ENCODE measurements at regions not wholly inside any gene's neighbourhood (a gene's known extent, or its start where the extent isn't known, plus 50 kb on each side); places are given as distances from the start of the nearest gene placed in this dataset.

DNA sequence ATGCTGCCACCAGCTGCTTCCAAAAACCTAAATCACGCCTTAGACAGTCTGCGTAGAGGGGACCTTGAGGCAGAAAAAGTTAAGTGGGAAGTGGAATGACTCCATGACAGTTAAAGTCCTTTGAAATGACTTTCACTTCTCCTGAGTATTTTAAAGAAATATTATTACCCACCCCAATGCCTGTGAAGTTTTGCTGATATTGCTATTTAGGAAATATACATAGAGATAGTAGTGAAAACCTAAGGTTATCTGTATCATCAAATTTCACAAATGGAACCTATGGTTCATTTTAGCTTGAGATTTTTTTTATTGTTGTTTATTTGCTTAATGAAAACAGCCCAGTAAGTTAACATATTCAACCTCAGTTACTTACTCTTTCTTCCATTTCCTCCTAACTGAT is 182.1 kb upstream of the FBXL4 start:
- FAIRE-seq (no peak), DNase-seq (ENCODE audit: insufficient read length, low spot score) (no peak)
- TF ChIP-seq, protein P1, sequence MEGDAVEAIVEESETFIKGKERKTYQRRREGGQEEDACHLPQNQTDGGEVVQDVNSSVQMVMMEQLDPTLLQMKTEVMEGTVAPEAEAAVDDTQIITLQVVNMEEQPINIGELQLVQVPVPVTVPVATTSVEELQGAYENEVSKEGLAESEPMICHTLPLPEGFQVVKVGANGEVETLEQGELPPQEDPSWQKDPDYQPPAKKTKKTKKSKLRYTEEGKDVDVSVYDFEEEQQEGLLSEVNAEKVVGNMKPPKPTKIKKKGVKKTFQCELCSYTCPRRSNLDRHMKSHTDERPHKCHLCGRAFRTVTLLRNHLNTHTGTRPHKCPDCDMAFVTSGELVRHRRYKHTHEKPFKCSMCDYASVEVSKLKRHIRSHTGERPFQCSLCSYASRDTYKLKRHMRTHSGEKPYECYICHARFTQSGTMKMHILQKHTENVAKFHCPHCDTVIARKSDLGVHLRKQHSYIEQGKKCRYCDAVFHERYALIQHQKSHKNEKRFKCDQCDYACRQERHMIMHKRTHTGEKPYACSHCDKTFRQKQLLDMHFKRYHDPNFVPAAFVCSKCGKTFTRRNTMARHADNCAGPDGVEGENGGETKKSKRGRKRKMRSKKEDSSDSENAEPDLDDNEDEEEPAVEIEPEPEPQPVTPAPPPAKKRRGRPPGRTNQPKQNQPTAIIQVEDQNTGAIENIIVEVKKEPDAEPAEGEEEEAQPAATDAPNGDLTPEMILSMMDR (IDR thresholded peaks at IDR 0.05; ENCODE audit: insufficient read depth, missing control alignments), result no peak

DNA sequence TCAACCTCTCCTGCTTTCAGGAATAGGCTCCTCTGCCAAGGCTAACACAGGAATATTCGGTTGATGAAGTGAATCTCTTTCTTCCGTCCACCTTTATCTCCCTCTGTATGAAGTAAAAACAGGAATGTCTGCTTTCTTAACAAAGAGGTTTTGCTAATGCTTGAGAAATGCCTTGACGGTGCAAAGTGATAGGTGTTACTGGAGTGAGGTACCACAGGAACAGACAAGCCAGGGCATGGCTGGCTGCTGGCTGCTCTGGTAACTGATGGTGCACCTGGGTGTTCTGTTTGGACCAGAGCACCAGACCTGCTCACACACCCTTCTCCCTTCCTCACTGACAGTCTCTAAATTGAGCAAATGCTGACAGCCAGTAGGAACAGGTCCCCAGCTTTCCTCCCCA is 174.0 kb upstream of the FBXL4 start:
- TF ChIP-seq, protein P1 (IDR thresholded peaks at IDR 0.05; ENCODE audit: insufficient read depth, missing control alignments), result no peak
- no peak for DNase-seq (ENCODE audit: insufficient read length, low spot score)
- no peak for FAIRE-seq

DNA sequence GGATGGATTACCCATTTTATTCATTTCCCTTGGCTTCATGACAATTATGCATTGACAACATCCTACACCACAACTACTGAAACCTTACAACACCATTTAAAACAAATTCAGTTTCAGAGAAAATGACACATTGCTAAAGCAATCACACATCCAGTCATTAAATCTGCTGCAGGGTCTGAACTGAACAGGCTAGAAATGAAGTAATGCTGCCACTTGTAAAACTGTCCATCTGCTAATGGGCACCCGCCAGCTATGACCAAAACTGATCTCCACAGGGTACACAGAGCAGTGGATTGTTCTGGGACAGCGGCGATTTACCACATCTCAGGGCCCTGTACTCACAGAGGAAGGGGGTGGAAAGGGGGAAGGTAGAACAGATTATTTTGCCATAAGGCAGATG is 172.9 kb upstream of the FBXL4 start:
- no peak for DNase-seq (ENCODE audit: insufficient read length, low spot score)
- TF ChIP-seq, protein P1 (IDR thresholded peaks at IDR 0.05; ENCODE audit: insufficient read depth, missing control alignments), result no peak
- no peak for FAIRE-seq

DNA sequence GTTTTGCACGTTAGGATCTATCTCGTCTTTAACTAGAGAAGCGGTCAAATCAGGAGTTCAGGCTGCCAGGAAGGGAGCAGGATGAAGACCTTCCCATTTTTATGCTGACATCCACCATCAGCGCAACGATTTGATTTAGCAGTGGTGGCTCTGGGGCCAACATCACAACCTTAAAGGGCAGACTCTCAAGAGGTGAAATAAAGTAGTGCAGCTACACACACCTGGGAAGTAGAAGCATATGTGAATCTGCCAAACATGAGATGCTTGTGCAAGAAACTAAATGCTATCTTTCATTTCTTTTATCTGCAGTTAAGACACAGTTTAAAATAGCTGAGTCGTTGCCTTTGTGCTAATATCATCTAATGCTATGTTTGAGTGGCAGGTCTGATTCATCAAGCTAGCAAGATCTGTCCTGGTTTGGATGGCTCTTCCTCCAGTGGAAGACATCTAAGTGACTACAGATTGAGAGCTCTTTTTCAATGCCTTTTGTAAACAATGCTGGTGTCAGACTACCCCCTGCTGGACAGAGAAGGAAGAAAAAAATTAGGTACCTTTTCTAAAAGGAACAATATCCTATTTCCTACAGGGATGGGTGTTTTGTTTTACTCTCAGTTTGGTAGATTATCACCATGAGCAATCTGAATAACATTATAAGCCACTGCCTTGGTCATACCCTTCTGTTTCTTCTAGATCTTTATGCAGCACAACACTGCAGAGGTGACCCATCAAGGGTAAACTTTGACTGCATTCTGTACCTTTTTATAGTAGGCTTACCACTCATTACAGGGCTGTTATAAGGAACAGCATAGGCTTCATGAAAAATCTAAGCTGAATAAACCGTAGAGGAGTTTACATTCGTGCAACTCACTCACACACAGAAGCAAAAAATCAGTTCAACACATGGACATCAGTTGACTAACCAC is 171.6 kb upstream of the FBXL4 start:
- FAIRE-seq (peak; percentile 91), DNase-seq (ENCODE audit: insufficient read length, low spot score) (no peak)
- TF ChIP-seq, protein P1 (IDR thresholded peaks at IDR 0.05; ENCODE audit: insufficient read depth, missing control alignments), result peak; percentile 92

DNA sequence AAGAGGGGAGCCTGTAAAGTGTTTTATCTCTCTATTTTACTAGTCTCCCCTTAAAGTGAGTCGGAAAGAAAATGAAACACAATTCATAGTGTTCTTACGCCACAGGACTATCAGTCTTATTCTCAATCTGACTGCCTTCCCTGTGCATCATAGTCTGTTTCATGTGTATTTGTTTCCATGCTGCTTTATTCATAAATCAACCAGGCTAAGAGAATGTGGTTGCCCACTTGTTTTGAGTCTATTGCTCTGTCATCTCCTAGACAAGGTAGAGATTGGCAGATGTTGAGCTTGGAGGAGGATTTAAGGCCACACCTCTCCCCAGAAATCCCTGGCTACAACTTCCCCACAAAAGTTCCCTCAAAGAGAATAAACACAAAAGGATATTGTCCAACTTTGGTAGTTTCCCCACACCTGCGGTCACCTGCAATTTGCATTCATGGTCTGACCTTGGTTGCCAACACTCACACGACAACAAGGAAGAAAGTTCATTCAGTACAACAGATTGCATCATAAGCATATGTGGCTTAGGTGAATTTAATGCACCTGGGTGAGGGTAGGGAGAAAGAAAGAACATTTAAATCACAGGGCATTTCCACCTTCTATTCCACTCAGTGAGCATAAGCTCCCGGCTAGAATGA is 167.1 kb upstream of the FBXL4 start:
- TF ChIP-seq, protein P1 (IDR thresholded peaks at IDR 0.05; ENCODE audit: insufficient read depth, missing control alignments), result no peak
- no peak for DNase-seq (ENCODE audit: insufficient read length, low spot score)
- no peak for FAIRE-seq

DNA sequence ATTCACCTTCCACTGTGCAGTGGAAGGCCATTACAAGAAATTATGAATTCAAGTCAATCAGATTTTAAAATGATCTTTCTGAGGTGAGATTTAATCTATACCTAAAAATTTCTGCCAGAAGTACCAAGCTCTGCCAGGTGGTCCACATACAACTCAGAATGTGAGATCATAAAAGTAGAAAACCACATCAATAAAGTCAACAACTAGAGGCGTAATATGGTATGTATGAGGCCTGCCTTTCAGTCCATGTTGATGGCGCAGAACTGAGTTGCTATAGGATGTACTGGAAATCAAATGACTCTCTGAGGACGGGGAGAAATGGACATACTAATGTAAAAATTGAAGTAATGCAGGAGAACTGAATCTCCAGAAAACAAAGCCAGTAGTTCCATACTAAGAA is 163.8 kb upstream of the FBXL4 start:
- TF ChIP-seq, protein P1 (IDR thresholded peaks at IDR 0.05; ENCODE audit: insufficient read depth, missing control alignments), result no peak
- FAIRE-seq (no peak), DNase-seq (ENCODE audit: insufficient read length, low spot score) (no peak)

DNA sequence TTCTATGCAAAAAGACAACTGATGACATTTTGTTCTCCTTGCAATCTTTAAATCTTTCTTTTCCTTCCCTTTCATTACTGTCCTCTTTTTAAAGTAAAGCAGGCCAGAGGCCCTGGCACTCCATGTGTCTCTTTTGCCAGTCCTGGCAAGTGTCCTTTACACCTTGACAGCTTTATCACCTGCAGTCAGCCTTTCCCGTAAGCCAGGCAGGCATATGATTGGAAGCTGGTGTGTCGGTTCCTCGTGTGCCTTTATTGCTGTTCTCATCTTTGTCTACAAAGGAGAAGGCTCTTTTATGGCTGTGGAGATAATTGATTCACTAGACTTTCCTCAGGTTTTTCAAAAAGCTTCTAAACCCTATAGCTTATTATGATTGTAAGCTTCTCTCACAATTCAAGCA is 162.3 kb upstream of the FBXL4 start:
- TF ChIP-seq, protein P1 (IDR thresholded peaks at IDR 0.05; ENCODE audit: insufficient read depth, missing control alignments), result no peak
- DNase-seq (ENCODE audit: insufficient read length, low spot score) (no peak), FAIRE-seq (no peak)

All from D721Med (cell line).